ENCODE measurements at regions not wholly inside any gene's neighbourhood (a gene's known extent, or its start where the extent isn't known, plus 50 kb on each side); places are given as distances from the start of the nearest gene placed in this dataset.

- Histone ChIP-seq H3K4me1 (ENCODE audit: control insufficient read depth in 1 of 2, insufficient read depth in 2 of 2, low read length in 2 of 2) (no peaks in the 10 kb centered on the region), H2AFZ (ENCODE audit: low read depth, low read length, poor library complexity, severe bottlenecking) (no peak overlapping the region), H3K27me3 (ENCODE audit: insufficient read depth, low read length) (no peaks in the 10 kb centered on the region), H3K9me2 (ENCODE audit: insufficient read depth) (no peaks in the 10 kb centered on the region), H3K27ac (ENCODE audit: low read depth, low read length) (no peak overlapping the region), H3K4me2 (ENCODE audit: low read length) (no peak overlapping the region), H3K9ac (ENCODE audit: low read length) (no peak overlapping the region), H4K20me1 (ENCODE audit: insufficient read depth) (no peaks in the 10 kb centered on the region), H3K4me3 (replicated peaks in 1 of 2; ENCODE audit: low read depth in 1 of 2, low read length in 2 of 2) (no peak overlapping the region), H3K9me3 (ENCODE audit: control insufficient read depth in 1 of 2, insufficient read depth in 1 of 2, low read depth in 1 of 2, low read length in 2 of 2) (no peaks in the 10 kb centered on the region), H3K79me2 (ENCODE audit: insufficient read depth, low read length) (no peaks in the 10 kb centered on the region), H3K36me3 (ENCODE audit: control insufficient read depth in 1 of 2, insufficient read depth in 2 of 2, low read length in 2 of 2) (no peaks in the 10 kb centered on the region)
- intact Hi-C loops (cut with micrococcal nuclease), result no loop called here
- ATAC-seq (no peak), DNase-seq (ENCODE audit: low read depth, low spot score) (no peak)
- TF ChIP-seq, protein P1, sequence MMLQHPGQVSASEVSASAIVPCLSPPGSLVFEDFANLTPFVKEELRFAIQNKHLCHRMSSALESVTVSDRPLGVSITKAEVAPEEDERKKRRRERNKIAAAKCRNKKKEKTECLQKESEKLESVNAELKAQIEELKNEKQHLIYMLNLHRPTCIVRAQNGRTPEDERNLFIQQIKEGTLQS (IDR thresholded peaks at IDR 0.05), result no peak
- TF ChIP-seq CBX3 (IDR thresholded peaks at IDR 0.05; ENCODE audit: low read depth) (no peak), EZH2phosphoT487 (IDR thresholded peaks at IDR 0.05; ENCODE audit: borderline replicate concordance) (no peak), FOSL1 (IDR thresholded peaks at IDR 0.05; ENCODE audit: low read depth) (no peak), ELF1 (IDR thresholded peaks at IDR 0.05; ENCODE audit: borderline replicate concordance, low read depth) (no peak), ZFX (IDR thresholded peaks at IDR 0.05) (no peak), SIN3A (IDR thresholded peaks at IDR 0.05; ENCODE audit: low read depth) (no peak), EZH2 (IDR thresholded peaks at IDR 0.05) (no peak), CEBPB (IDR thresholded peaks at IDR 0.05; ENCODE audit: low read depth) (no peak), EGR1 (IDR thresholded peaks at IDR 0.05; ENCODE audit: low read depth) (no peak), POLR2AphosphoS5 (IDR thresholded peaks at IDR 0.05; ENCODE audit: low read depth, low read length) (no peak), YY1 (IDR thresholded peaks at IDR 0.05; ENCODE audit: extremely low read depth, insufficient replicate concordance, low read depth, low read length) (no peak), SP1 (IDR thresholded peaks at IDR 0.05; ENCODE audit: low read depth) (no peak), RAD21 (IDR thresholded peaks at IDR 0.05; ENCODE audit: low read depth) (no peak), SRF (IDR thresholded peaks at IDR 0.05; ENCODE audit: low read depth) (no peak), JUND (IDR thresholded peaks at IDR 0.05) (no peak), TCF7L2 (IDR thresholded peaks at IDR 0.05; ENCODE audit: borderline replicate concordance, extremely low read depth, insufficient read depth, insufficient read length) (no peak)
- TF ChIP-seq, protein P2, sequence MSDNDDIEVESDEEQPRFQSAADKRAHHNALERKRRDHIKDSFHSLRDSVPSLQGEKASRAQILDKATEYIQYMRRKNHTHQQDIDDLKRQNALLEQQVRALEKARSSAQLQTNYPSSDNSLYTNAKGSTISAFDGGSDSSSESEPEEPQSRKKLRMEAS (IDR thresholded peaks at IDR 0.05), result no peak
- RAD21 ChIA-PET (ENCODE audit: low non-redundant PET in 1 of 2, low total read pairs in 2 of 2, uncharacterized antibody in 2 of 2, unreplicated experiment in 2 of 2), result no interaction called here
- POLR2A ChIA-PET, result no interaction called here
- no TSS peak for BruUV-seq (replicated peaks)
- CTCF ChIA-PET, result interaction anchor here (0.8 to 0.9 kb wide), 2 partner anchors 16 to 140 kb away, joined by 3 read pairs; no protein-coding TSS in a partner anchor
Measured at GRCh38 chr2:150911766-150912280, 349.8 kb downstream of the RBM43 start.
